Large intestine (tissue), 3 donors: ENCODE measurements at regions not wholly inside any gene's neighbourhood (a gene's known extent, or its start where the extent isn't known, plus 50 kb on each side); places are given as distances from the start of the nearest gene placed in this dataset.

Source experiments
- DNase-seq, 2 donors: peaks; one replicate each; pipeline versions ENCODE4 v3.0.0 to v3.0.0-alpha.2; 2013
- H3K27ac ChIP-seq: one replicate; pipeline ENCODE4 v1.5.1; 2013; ENCODE audit warnings: low read length
- H3K27me3 ChIP-seq: 2 replicates; pipeline ENCODE4 v1.6.1; 2013; ENCODE audit warnings: low read length; ENCODE audit not compliant: control insufficient read depth, insufficient read depth
- H3K36me3 ChIP-seq: 2 replicates; pipeline ENCODE4 v1.6.1; 2013; ENCODE audit warnings: low read length; ENCODE audit not compliant: control insufficient read depth, insufficient read depth
- H3K4me1 ChIP-seq: one replicate; pipeline ENCODE4 v1.6.1; 2013; ENCODE audit warnings: low read length; ENCODE audit not compliant: control insufficient read depth, insufficient read depth
- H3K4me3 ChIP-seq: one replicate; pipeline ENCODE4 v1.5.1; 2013; ENCODE audit warnings: low read length
- H3K9me3 ChIP-seq: one replicate; pipeline ENCODE4 v1.6.1; 2013; ENCODE audit warnings: mild to moderate bottlenecking, low read depth, low read length, moderate library complexity; ENCODE audit not compliant: control insufficient read depth
- WGBS: methylation state at CpG from one replicate; pipeline ENCODE4 v1.1.5; 2013; ENCODE audit warnings: low lambda C conversion rate; ENCODE audit not compliant: insufficient coverage; 5-methylcytosine and 5-hydroxymethylcytosine counted together

DNA sequence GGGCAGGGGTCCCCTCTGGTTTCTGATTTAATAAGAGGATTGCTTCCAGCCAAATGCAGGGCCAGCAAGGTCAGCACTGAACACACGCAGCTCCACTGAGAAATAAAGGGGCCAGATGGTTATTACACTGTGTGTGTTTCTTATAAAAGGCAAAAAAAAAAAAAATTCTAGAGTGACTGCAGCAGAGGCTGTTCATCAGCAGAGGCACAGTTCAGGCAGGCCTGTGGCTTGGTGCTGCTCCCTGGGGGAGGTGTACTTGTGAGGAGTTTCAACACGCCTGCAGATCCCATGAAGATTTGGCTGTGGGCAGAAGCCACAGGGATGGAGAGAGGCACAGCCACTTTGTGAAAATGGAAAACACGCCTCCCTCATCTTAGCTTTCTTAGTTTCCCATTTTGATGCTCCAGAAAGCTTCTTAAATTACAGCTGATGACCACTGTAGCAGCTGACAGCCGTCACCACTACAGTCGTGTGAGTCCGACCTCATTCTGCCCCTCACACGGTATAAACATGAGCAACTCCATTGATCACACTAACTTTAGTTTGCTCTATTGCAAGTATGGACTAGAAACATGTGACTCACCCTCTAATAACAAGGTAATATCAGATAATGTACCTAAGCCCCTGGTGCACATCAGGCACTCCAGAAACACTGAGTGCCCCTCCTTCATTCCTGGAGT lies 726.5 kb upstream of the RAB6C start:
- no peak overlapping the region for H3K4me3 ChIP-seq
- no peaks in the 10 kb centered on the region for H3K36me3 ChIP-seq
- DNase-seq, result no peak
- no peaks in the 10 kb centered on the region for H3K4me1 ChIP-seq
- WGBS, result 83% methylated on average over 1 of the region's 7 CpGs
- no peaks in the 10 kb centered on the region for H3K27me3 ChIP-seq
- peaks cover 1% of the 10 kb centered on the region for H3K9me3 ChIP-seq
- no peak overlapping the region for H3K27ac ChIP-seq

DNA sequence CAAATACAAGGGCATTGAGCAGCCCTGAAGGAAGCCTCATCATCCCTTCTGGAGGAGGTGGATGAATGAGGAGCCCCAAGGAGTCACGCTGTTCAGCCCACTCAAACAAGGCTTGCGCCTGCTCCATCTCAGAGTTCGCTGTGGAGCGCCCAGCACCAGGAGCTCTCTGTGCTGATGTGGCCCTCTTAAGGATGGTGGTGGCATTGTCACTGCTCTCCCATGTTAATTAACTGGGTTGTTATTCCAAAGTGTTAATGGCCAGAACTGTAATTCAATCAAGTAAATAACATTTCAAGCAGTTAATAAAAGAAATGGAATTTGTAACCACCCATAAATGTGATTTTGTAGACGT lies 726.0 kb upstream of the RAB6C start:
- WGBS, result 67% methylated on average over 1 of the region's 5 CpGs

DNA sequence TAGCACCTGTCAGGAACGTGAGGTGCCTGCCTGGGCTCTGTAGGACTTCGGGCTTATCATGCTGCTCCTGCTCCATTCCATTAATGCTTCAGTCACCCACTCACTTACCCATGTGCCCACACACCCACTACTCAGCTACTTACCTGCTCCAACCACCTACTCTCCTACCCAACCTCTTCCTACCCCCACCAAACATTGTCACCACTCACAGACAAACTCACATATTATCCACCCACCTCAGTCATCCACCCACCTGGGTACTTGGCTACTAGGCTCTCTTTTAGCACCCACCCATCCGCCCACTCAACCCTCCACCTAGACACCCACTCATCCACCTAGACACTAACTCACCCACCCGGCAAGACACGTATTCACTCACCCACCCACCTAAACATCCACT lies 724.7 kb upstream of the RAB6C start:
- no peak for DNase-seq

More for the DNA sequence above, 726.0 kb upstream of the RAB6C start:
- Histone ChIP-seq H3K9me3 (peaks cover 2% of the 10 kb centered on the region), H3K4me1 (no peaks in the 10 kb centered on the region), H3K27me3 (no peaks in the 10 kb centered on the region), H3K27ac (no peak overlapping the region), H3K36me3 (no peaks in the 10 kb centered on the region), H3K4me3 (no peak overlapping the region)
- no peak for DNase-seq

DNA sequence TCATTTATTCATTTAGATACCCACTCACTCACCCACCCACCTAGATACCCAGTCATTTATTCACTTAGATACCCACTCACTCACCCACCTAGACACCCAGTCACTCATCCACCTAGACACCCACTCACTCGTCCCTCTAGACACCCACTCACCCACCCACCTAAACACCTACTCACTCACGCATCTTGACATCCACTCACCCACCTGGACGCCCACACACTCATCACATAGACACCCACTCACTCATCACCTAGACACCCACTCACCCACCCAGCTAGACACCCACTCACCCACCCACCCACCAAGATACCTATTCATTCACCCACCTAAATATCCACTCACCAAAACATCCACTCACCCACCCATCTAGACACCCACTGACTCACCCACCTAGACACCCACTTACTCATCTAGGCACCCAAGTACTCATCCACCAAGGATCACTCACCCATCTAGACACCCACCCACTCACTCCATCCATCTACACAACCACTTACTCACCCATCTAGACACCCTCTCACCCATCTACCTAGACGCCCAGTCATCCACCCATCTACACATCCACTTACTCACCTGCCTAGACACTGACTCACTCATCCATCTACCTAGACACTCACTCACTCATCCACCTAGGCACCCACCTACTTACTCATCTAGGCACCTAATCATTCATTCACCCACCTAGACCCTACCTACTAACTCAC lies 723.7 kb upstream of the RAB6C start:
- H3K36me3 ChIP-seq, result no peaks in the 10 kb centered on the region
- no peak overlapping the region for H3K27ac ChIP-seq
- peaks cover 7% of the 10 kb centered on the region for H3K9me3 ChIP-seq
- WGBS, result no CpG with 5 or more reads among the region's 4 CpGs
- no peak overlapping the region for H3K4me3 ChIP-seq
- no peaks in the 10 kb centered on the region for H3K4me1 ChIP-seq
- DNase-seq, result no peak
- no peaks in the 10 kb centered on the region for H3K27me3 ChIP-seq

More for the DNA sequence above, 724.7 kb upstream of the RAB6C start:
- H3K9me3 ChIP-seq, result peaks cover 7% of the 10 kb centered on the region
- H3K4me3 ChIP-seq, result no peak overlapping the region
- H3K27me3 ChIP-seq, result no peaks in the 10 kb centered on the region
- WGBS, result no CpG with 5 or more reads among the region's 5 CpGs
- H3K36me3 ChIP-seq, result no peaks in the 10 kb centered on the region
- H3K27ac ChIP-seq, result no peak overlapping the region
- no peaks in the 10 kb centered on the region for H3K4me1 ChIP-seq

DNA sequence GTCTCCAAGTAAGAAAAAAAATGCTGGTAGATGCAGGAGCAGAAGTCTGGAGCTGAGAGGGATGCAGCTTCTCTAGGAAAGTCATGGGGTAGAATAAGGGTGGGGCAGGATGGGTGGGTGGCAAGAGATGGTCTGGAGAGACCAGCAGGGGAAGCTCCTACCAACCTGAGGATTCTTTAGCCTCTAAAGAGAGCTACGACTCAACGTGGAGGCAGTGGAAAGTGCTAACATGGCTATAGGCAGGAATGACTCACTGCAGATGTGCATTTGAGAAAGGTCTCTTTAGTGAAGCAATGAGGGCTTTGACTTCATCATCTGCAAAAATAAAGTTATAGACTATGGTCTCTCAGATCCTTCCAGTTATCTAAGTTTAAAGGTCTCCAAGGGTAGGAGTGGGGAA lies 722.8 kb upstream of the RAB6C start:
- Histone ChIP-seq H3K36me3 (no peaks in the 10 kb centered on the region), H3K27ac (no peak overlapping the region), H3K27me3 (no peaks in the 10 kb centered on the region), H3K4me3 (no peak overlapping the region), H3K9me3 (peaks cover 7% of the 10 kb centered on the region), H3K4me1 (no peaks in the 10 kb centered on the region)
- no CpG with 5 or more reads among the region's 2 CpGs for WGBS
- DNase-seq, result no peak

DNA sequence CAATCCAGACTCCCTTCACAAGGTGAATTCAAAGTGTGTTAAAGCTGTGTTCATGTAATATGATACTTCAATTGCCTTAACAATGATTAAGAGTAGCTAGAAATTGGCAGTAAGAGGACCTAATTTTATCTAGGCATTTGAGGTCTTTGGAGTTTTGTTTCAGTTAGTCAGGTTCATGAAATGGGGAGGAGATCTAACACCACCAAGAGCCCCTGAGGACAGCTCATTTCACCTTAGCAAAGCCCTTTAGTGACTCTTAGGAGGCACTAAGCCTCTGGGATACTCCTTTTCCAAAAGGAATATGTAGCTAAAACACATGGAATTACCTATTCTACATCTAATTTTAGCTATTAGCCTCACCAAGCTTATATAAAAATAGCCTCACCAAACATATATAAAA lies 716.5 kb upstream of the RAB6C start:
- peaks cover 5% of the 10 kb centered on the region for H3K9me3 ChIP-seq
- no peaks in the 10 kb centered on the region for H3K4me1 ChIP-seq
- H3K36me3 ChIP-seq, result no peaks in the 10 kb centered on the region
- no peak for DNase-seq
- no peaks in the 10 kb centered on the region for H3K27me3 ChIP-seq
- no peak overlapping the region for H3K27ac ChIP-seq
- H3K4me3 ChIP-seq, result no peak overlapping the region

DNA sequence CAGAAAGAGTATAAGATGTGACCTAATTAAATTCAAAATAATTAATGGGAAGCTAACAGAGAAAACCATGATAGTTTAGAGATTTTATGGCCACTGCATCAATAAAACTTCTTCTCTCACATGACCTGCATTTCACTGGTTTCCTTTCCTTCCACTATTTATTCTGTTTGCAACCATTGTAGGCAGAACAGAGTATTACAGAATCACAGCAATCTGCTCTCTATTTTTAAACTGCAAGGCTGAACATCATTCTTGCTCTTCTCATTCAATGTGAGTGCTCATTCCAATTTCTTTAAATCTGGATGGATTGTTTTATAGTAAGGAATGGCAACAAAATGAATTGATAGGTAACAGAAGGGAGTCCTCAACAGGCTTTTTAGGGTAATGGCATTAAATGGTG lies 715.5 kb upstream of the RAB6C start:
- Histone ChIP-seq H3K9me3 (peaks cover 4% of the 10 kb centered on the region), H3K4me3 (no peak overlapping the region), H3K36me3 (no peaks in the 10 kb centered on the region), H3K4me1 (no peaks in the 10 kb centered on the region), H3K27me3 (no peaks in the 10 kb centered on the region), H3K27ac (no peak overlapping the region)
- no peak for DNase-seq

DNA sequence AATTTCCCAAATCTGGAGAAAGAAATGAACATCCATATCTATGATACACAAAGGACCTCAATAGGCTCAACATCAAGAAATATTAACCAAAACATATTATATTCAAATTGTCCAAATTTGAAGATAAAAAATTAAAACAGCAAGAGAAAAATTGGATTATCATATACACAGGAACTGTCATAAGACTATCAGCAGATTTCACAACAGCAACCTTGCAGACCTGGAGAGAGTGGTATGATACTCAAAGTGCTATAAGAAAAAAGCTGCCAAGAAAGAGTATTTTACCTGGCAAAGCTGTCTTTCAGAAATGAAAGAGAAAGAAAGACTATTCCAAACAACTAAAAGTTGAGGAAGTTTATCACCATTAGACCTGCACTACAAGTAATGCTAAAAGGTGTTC lies 711.9 kb upstream of the RAB6C start:
- no peaks in the 10 kb centered on the region for H3K9me3 ChIP-seq
- no peak overlapping the region for H3K4me3 ChIP-seq
- no peak overlapping the region for H3K27ac ChIP-seq
- no peaks in the 10 kb centered on the region for H3K36me3 ChIP-seq
- no peaks in the 10 kb centered on the region for H3K27me3 ChIP-seq
- no peak for DNase-seq
- H3K4me1 ChIP-seq, result no peaks in the 10 kb centered on the region

DNA sequence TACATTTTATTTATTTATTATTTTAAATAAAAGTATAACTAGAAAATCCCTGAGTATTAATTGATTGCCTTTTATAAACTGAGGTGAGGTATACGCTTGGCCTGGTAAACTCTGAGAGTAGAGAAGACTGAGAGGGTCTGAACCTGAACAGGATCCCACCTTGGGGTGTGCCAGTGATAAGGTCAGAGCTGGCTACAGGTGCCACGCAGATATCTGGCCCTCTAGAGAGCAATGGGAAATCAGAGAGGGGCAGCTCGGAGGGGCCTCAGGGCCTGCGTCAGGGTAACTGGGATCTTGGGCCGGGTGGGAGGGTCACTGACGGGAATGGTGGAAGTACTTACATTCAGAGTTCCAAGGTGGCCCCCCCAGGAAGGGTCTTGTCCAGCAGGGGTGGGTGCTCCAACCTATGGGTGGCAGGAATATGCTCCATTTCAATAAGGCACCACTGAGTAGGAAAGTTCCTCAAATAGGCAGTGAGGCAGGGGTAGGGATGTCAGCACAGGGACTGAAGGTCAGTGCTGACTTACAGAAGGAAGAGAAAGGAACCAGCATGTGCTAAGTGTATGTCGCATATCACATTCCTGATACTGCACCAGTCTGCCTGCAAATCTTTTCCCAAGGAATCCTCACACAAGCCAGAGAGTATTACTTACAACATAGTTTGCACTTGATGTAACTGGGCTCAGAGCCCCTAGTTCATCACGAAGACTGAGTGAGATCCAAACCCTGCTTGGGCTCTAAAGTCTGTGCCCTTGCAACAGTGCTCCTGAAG lies 706.0 kb upstream of the RAB6C start:
- H3K27me3 ChIP-seq, result no peaks in the 10 kb centered on the region
- no peak overlapping the region for H3K4me3 ChIP-seq
- H3K9me3 ChIP-seq, result no peaks in the 10 kb centered on the region
- H3K36me3 ChIP-seq, result no peaks in the 10 kb centered on the region
- no peak overlapping the region for H3K27ac ChIP-seq
- H3K4me1 ChIP-seq, result no peaks in the 10 kb centered on the region
- no CpG with 5 or more reads among the region's 8 CpGs for WGBS
- DNase-seq, result no peak

DNA sequence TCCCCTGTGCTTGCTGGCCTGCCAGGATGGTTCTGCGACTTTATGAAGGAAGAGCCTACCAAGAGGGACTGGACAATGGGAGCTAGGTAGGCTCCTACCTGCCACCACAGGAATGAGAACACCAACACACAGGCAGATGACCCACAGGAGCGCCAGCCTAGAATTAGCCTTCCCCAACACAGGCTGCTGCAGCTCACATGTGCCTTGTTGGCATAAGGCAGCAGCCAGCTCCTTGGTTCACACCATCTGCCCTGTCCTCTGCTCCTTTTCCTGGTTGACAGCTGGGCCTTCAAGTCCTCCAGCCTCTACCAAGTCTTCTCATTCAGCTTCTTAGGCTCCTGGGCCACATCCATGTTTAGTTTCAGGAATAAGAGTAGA lies 705.4 kb upstream of the RAB6C start:
- no peak overlapping the region for H3K4me3 ChIP-seq
- no peak overlapping the region for H3K27ac ChIP-seq
- DNase-seq, result no peak
- H3K27me3 ChIP-seq, result no peaks in the 10 kb centered on the region
- H3K36me3 ChIP-seq, result no peaks in the 10 kb centered on the region
- no peaks in the 10 kb centered on the region for H3K9me3 ChIP-seq
- WGBS, result no CpG with 5 or more reads among the region's 2 CpGs
- no peaks in the 10 kb centered on the region for H3K4me1 ChIP-seq

DNA sequence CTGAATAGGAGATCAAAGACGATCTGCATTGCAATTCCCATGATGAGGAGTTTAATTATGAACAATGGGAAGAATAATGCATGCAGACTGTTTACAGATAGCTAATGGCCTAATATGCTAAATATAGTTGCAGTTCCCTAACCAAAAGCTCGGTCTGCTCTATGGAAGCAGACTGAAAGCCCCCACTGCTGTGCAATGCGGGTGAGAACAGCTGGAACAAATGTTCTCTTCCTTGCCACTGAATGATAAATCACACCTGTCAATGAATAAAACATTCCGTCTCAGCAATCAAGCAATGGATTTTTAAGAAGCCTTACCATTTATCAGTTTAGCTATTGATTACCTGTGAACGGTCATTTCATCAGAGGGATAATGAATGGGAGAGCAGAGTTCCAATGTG lies 704.5 kb upstream of the RAB6C start:
- WGBS, result no CpG with 5 or more reads among the region's 5 CpGs
- no peaks in the 10 kb centered on the region for H3K27me3 ChIP-seq
- no peaks in the 10 kb centered on the region for H3K4me1 ChIP-seq
- no peaks in the 10 kb centered on the region for H3K9me3 ChIP-seq
- no peaks in the 10 kb centered on the region for H3K36me3 ChIP-seq
- no peak overlapping the region for H3K4me3 ChIP-seq
- no peak for DNase-seq
- no peak overlapping the region for H3K27ac ChIP-seq
